ENCODE measurements at regions not wholly inside any gene's neighbourhood (a gene's known extent, or its start where the extent isn't known, plus 50 kb on each side); places are given as distances from the start of the nearest gene placed in this dataset.

DNA sequence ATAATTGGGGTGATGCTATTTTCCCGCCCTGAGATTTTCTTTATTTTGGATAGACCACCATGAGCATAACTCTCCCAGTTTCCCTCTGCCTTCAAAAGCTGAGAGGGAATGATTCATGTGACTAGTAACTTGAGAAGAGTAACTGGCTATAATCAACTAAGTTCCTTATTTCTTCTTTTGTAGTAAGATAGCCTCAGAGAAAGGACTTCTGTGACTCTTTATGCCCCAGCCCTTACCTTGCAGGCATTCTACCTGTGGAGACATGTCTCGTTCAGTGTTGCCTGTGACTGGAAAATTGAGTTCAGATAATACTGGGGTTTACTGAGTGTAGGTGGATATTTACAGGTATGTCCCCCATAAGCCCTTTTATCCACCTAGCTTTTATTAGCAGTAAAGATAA lies 715.4 kb upstream of the HS3ST1 start:
- ChIA-PET POLR2A (no interaction called here), CTCF (interaction anchor here (1.5 kb wide), 1 partner anchor 12 kb away, joined by 4 read pairs; no protein-coding TSS in a partner anchor)
- TF ChIP-seq, protein P1, sequence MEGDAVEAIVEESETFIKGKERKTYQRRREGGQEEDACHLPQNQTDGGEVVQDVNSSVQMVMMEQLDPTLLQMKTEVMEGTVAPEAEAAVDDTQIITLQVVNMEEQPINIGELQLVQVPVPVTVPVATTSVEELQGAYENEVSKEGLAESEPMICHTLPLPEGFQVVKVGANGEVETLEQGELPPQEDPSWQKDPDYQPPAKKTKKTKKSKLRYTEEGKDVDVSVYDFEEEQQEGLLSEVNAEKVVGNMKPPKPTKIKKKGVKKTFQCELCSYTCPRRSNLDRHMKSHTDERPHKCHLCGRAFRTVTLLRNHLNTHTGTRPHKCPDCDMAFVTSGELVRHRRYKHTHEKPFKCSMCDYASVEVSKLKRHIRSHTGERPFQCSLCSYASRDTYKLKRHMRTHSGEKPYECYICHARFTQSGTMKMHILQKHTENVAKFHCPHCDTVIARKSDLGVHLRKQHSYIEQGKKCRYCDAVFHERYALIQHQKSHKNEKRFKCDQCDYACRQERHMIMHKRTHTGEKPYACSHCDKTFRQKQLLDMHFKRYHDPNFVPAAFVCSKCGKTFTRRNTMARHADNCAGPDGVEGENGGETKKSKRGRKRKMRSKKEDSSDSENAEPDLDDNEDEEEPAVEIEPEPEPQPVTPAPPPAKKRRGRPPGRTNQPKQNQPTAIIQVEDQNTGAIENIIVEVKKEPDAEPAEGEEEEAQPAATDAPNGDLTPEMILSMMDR (IDR thresholded peaks at IDR 0.05; ENCODE audit: control extremely low read depth, extremely low read depth, low read depth, missing control alignments), result no peak
- no peak for DNase-seq (ENCODE audit: extremely low spot score)

DNA sequence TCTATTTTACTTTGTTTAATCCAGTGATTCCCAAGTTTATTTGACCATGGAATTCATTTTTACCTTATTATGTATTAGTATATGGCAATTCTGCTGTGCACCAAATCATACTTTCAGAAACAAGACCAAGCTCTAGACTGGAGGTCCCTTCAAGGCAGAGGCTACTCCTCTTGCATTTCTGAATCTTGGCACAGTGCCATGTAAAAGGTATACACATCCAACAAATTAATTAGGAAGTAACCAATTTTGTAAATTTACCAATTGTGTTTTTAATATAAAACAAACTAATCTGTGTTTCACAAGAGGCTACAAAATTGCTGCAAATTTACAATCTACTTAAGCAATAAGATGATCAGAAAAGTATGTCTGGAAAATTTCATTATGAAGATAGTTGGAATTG lies 712.2 kb upstream of the HS3ST1 start:
- TF ChIP-seq, protein P1 (IDR thresholded peaks at IDR 0.05; ENCODE audit: control extremely low read depth, extremely low read depth, low read depth, missing control alignments), result no peak
- DNase-seq (ENCODE audit: extremely low spot score), result no peak
- ChIA-PET POLR2A (no interaction called here), CTCF (no interaction called here)

DNA sequence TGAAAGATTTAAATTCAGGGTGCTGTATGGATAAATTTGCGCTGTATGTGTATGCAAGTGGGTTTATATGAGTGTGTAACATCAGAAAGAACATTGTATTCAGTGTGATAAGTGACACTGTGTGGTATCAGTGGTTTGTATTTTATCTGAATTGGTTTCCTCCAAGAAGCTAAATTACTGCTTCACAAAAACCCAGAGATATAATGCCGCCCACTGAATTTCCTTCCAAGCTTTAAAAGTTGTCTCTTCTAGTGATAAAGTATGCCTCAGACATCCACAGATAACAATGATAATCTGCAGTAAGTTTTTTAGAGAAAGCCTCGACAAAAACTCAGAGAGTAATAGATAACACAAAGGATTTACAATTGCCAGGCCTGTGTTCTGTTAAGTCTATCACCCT lies 710.6 kb upstream of the HS3ST1 start:
- TF ChIP-seq, protein P1 (IDR thresholded peaks at IDR 0.05; ENCODE audit: control extremely low read depth, extremely low read depth, low read depth, missing control alignments), result no peak
- ChIA-PET CTCF (no interaction called here), POLR2A (no interaction called here)
- DNase-seq (ENCODE audit: extremely low spot score), result no peak

DNA sequence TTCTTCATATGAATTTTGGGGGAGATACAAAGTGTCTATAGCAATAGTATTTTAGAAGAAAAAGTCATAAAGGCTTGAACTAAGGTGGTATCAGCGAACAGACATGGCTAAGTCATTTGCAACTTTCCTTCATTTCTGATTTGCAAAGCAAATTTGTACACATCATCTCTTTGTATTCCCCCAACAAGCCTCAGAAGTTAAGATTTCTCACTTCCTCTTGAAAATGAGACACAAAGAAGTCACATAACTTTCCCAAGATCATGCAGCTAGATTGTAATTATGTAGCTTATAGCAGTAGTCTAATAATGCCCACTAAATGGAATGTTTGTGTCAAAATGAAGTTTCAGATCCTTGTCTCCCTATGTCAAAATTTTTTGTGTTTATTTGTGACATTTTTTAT lies 709.8 kb upstream of the HS3ST1 start:
- ChIA-PET CTCF (no interaction called here), POLR2A (no interaction called here)
- TF ChIP-seq, protein P1 (IDR thresholded peaks at IDR 0.05; ENCODE audit: control extremely low read depth, extremely low read depth, low read depth, missing control alignments), result no peak

DNA sequence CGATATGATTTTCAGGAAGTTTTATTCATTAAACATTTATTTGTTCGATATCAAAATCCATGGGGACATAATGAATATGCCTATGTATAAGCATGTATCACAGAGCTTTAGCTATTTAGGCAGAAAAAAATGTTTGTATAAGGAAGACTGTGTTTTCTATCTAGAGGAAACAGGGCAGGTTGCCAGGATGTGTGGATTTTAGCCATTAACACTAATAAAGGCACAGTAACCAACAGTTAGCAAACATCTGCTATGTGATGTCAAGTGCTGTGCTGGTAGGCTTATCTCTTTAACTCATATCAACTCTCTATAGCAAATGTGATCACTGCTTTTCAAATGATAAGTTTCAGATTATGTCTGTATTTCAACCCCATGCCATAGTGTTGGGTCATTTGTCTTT lies 708.9 kb upstream of the HS3ST1 start:
- ChIA-PET CTCF (interaction anchor here (1.0 to 2.3 kb wide), 4 partner anchors 10 to 31 kb away, joined by 3 to 5 read pairs (median 3); no protein-coding TSS in a partner anchor), POLR2A (no interaction called here)
- TF ChIP-seq, protein P1 (IDR thresholded peaks at IDR 0.05; ENCODE audit: control extremely low read depth, extremely low read depth, low read depth, missing control alignments), result no peak
- DNase-seq (ENCODE audit: extremely low spot score), result no peak

More for the DNA sequence above, 709.8 kb upstream of the HS3ST1 start:
- no peak for DNase-seq (ENCODE audit: extremely low spot score)

DNA sequence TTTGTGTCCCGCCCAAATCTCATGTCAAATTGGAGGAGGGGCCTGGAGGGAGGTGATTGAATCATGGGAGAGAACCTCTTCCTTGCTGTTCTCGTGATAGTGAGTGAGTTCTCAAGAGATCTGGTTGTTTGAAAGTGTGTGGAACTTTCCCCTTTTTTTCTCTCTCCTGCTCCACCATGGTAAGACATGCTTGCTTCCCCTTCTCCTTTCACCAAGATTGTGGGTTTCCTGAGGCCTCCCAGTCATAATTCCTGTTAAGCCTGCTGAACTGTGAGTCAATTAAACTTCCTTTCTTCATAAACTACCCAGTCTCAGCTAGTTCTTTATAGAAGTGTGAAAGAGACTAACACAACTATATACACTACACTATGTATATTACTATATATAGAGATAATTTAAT lies 697.8 kb upstream of the HS3ST1 start:
- CTCF ChIA-PET, result interaction anchor here (1.2 to 2.1 kb wide), 2 partner anchors 10 to 11 kb away, joined by 3 to 4 read pairs; no protein-coding TSS in a partner anchor
- POLR2A ChIA-PET, result no interaction called here
- DNase-seq (ENCODE audit: extremely low spot score), result no peak
- TF ChIP-seq, protein P1 (IDR thresholded peaks at IDR 0.05; ENCODE audit: control extremely low read depth, extremely low read depth, low read depth, missing control alignments), result no peak

DNA sequence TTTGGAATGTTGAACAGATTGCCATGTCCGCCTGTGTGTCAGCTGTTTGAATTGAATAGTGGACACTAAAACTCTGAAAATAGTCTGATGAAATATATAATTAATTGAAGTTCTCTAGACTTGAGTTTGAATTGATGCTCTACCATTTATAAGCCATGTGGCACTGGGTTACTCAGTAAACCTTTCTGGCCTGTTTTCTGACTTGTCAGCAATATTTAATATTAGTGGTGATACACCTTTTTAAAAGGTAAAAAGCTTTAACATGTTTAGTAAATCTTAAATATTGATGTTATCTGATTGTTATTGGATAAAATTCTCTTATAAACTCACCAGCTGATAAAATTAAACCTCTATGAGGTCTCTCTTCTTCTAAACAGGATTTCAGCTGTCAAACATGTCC lies 695.4 kb upstream of the HS3ST1 start:
- CTCF ChIA-PET, result no interaction called here
- POLR2A ChIA-PET, result no interaction called here
- TF ChIP-seq, protein P1 (IDR thresholded peaks at IDR 0.05; ENCODE audit: control extremely low read depth, extremely low read depth, low read depth, missing control alignments), result no peak
- DNase-seq (ENCODE audit: extremely low spot score), result no peak
